H9 (cell line): ENCODE measurements at regions not wholly inside any gene's neighbourhood (a gene's known extent, or its start where the extent isn't known, plus 50 kb on each side); places are given as distances from the start of the nearest gene placed in this dataset.

ENCODE experiments used
- DNase-seq: peaks from one replicate; pipeline ENCODE4 v3.0.0-alpha.2; 2017
- H2AFZ ChIP-seq: one replicate; pipeline ENCODE4 v1.6.1; 2013; ENCODE audit warnings: mild to moderate bottlenecking, low read length, control low read depth, moderate library complexity
- H2AK5ac ChIP-seq: 2 replicates; pipeline ENCODE4 v1.6.1; 2013; ENCODE audit warnings: low read length, control low read depth, mixed read lengths; ENCODE audit not compliant: insufficient read length
- H2BK120ac ChIP-seq: one replicate; pipeline ENCODE4 v1.6.1; 2013; ENCODE audit warnings: low read depth, mild to moderate bottlenecking, low read length, control low read depth, inconsistent platforms; ENCODE audit not compliant: poor library complexity, severe bottlenecking
- H2BK12ac ChIP-seq: 2 replicates; pipeline ENCODE4 v1.6.1; 2013; ENCODE audit warnings: low read length, control low read depth, mixed read lengths, low read depth; ENCODE audit not compliant: insufficient read length
- H2BK15ac ChIP-seq: 2 replicates; pipeline ENCODE4 v1.6.1; 2013; ENCODE audit warnings: low read depth, low read length, control low read depth
- H2BK20ac ChIP-seq: one replicate; pipeline ENCODE4 v1.6.1; 2013; ENCODE audit warnings: low read depth, mild to moderate bottlenecking, low read length, control low read depth, inconsistent platforms; ENCODE audit not compliant: poor library complexity, severe bottlenecking
- H2BK5ac ChIP-seq: 2 replicates; pipeline ENCODE4 v1.6.1; 2013; ENCODE audit warnings: low read length, control low read depth, mixed read lengths; ENCODE audit not compliant: insufficient read length
- H3K14ac ChIP-seq: 2 replicates; pipeline ENCODE4 v1.6.1; 2013; ENCODE audit warnings: low read length, control low read depth; ENCODE audit not compliant: insufficient read depth
- H3K18ac ChIP-seq: 2 replicates; pipeline ENCODE4 v1.6.1; 2013; ENCODE audit warnings: low read depth, mild to moderate bottlenecking, mixed read lengths, low read length, control low read depth; ENCODE audit not compliant: insufficient read length
- H3K23ac ChIP-seq: 2 replicates; pipeline ENCODE4 v1.6.1; 2013; ENCODE audit warnings: low read length, control low read depth, mixed read lengths, low read depth; ENCODE audit not compliant: insufficient read length
- H3K23me2 ChIP-seq: 2 replicates; pipeline ENCODE4 v1.6.1; 2013; ENCODE audit warnings: low read depth, mild to moderate bottlenecking, mixed read lengths, low read length, control low read depth; ENCODE audit not compliant: insufficient read length, poor library complexity, severe bottlenecking
- H3K27ac ChIP-seq: 2 replicates; pipeline ENCODE4 v1.5.1; 2013; ENCODE audit warnings: low read length, control low read depth, mixed read lengths, low read depth; ENCODE audit not compliant: insufficient read length
- H3K27me3 ChIP-seq: 2 replicates; pipeline ENCODE4 v1.6.1; 2013; ENCODE audit warnings: low read length, control low read depth, inconsistent platforms; ENCODE audit not compliant: insufficient read depth
- H3K4ac ChIP-seq: 2 replicates; pipeline ENCODE4 v1.6.1; 2013; ENCODE audit warnings: low read depth, mild to moderate bottlenecking, control low read depth, inconsistent platforms, low read length, moderate library complexity
- H3K4me1 ChIP-seq: 2 replicates; pipeline ENCODE4 v1.6.1; 2013; ENCODE audit warnings: low read length, control low read depth, inconsistent platforms; ENCODE audit not compliant: insufficient read depth
- H3K4me2 ChIP-seq: 2 replicates; pipeline ENCODE4 v1.6.1; 2013; ENCODE audit warnings: low read length, control low read depth, mixed read lengths; ENCODE audit not compliant: insufficient read length, insufficient read depth
- H3K56ac ChIP-seq: 2 replicates; pipeline ENCODE4 v1.6.1; 2013; ENCODE audit warnings: low read depth, mild to moderate bottlenecking, mixed read lengths, low read length, control low read depth; ENCODE audit not compliant: insufficient read length
- H3K79me1 ChIP-seq: 2 replicates; pipeline ENCODE4 v1.6.1; 2013; ENCODE audit warnings: low read depth, mild to moderate bottlenecking, moderate library complexity, low read length, control low read depth, inconsistent platforms; ENCODE audit not compliant: insufficient read depth, poor library complexity, severe bottlenecking
- H3K79me2 ChIP-seq: 2 replicates; pipeline ENCODE4 v1.6.1; 2013; ENCODE audit warnings: low read length, control low read depth, inconsistent platforms; ENCODE audit not compliant: insufficient read depth
- H3K9ac ChIP-seq: 2 replicates; pipeline ENCODE4 v1.6.1; 2013; ENCODE audit warnings: low read length, control low read depth, mixed read lengths; ENCODE audit not compliant: insufficient read length; ENCODE audit errors: extremely low read depth
- H3K9me3 ChIP-seq: one replicate; pipeline ENCODE4 v1.6.1; 2013; ENCODE audit warnings: low read depth, low read length, inconsistent platforms; ENCODE audit not compliant: control insufficient read depth
- H3T11ph ChIP-seq: one replicate; pipeline ENCODE4 v1.6.1; 2013; ENCODE audit warnings: mild to moderate bottlenecking, low read length, control low read depth, inconsistent platforms
- H4K20me1 ChIP-seq: one replicate; pipeline ENCODE4 v1.6.1; 2013; ENCODE audit not compliant: control insufficient read depth, insufficient read length, insufficient read depth
- H4K5ac ChIP-seq: 2 replicates; pipeline ENCODE4 v1.6.1; 2013; ENCODE audit warnings: low read depth, mild to moderate bottlenecking, mixed read lengths, low read length, control low read depth; ENCODE audit not compliant: insufficient read length
- H4K8ac ChIP-seq: replicated peaks from 2 replicates; pipeline ENCODE4 v1.6.1; 2013; ENCODE audit warnings: low read length, control low read depth, mixed read lengths, low read depth; ENCODE audit not compliant: insufficient read length
- H4K91ac ChIP-seq: 2 replicates; pipeline ENCODE4 v1.6.1; 2013; ENCODE audit warnings: low read depth, mild to moderate bottlenecking, moderate library complexity, mixed read lengths, low read length, control low read depth; ENCODE audit not compliant: insufficient read length
- H3K27ac Mint-ChIP-seq, 3 experiments: 2 replicates in 2 of 3; 3 replicates in 1 of 3; pipeline ENCODE4 v1.8.0; 2020 to 2021; ENCODE audit warnings: mixed read lengths in 3 of 3, mild to moderate bottlenecking in 1 of 3, moderate library complexity in 1 of 3
- H3K27me3 Mint-ChIP-seq: 2 replicates; pipeline ENCODE4 v1.8.0; 2021; ENCODE audit warnings: low read depth, mild to moderate bottlenecking, moderate library complexity, mixed read lengths
- H3K36me3 Mint-ChIP-seq, 3 experiments: 2 replicates in 2 of 3; 3 replicates in 1 of 3; pipeline ENCODE4 v1.8.0; 2020 to 2021; ENCODE audit warnings: low read depth in 3 of 3, mixed read lengths in 3 of 3; ENCODE audit not compliant: insufficient read depth in 1 of 3
- H3K4me1 Mint-ChIP-seq, 2 experiments: 2 replicates each; pipeline ENCODE4 v1.8.0; 2020; ENCODE audit warnings: mixed read lengths in 2 of 2
- H3K4me3 Mint-ChIP-seq, 2 experiments: 2 replicates in 1 of 2; 3 replicates in 1 of 2; pipeline ENCODE4 v1.8.0; 2020 to 2021; ENCODE audit warnings: mild to moderate bottlenecking in 2 of 2, mixed read lengths in 2 of 2, moderate library complexity in 1 of 2
- H3K9me3 Mint-ChIP-seq, 2 experiments: 2 replicates in 1 of 2; 3 replicates in 1 of 2; pipeline ENCODE4 v1.8.0; 2020; ENCODE audit warnings: mild to moderate bottlenecking in 2 of 2, mixed read lengths in 2 of 2, moderate library complexity in 1 of 2
- TF ChIP-seq, protein P1 (sequence below): fragments of 200-600 bp; sonication (generic); conservative IDR thresholded peaks from 3 replicates; pipeline ENCODE4 v1.8.0; 2021; ENCODE audit warnings: antibody characterized with exemption, mild to moderate bottlenecking

DNA sequence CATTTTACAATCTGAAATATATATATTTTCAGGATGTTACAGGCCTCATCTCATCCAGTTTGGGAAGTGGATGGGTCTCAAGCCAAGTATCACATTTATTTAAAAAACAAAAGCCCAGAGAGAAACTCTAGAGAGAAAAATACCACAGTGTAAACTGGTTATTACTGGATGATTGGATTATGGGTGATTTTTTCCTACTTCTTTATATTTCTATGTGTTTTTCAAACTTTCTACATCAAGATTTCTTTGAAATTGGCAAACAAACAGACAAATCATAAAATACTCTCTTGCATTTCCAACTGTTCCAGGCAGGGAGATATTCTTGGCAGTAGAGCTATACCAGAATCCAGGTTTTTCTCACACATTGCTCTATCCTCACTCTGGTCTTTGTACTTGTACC is 116.0 kb upstream of the SMIM23 start:
- H3K27me3 Mint-ChIP-seq: peaks cover 6% of the 10 kb centered on the region
- H3K4me1 ChIP-seq: no peaks in the 10 kb centered on the region
- no peak overlapping the region for H3K56ac ChIP-seq
- H4K5ac ChIP-seq: no peak overlapping the region
- H3K4me1 Mint-ChIP-seq: peaks cover 15 to 18% of the 10 kb centered on the region in 2 experiments
- no peak overlapping the region for H3K23ac ChIP-seq
- no peaks in the 10 kb centered on the region for H3K9me3 ChIP-seq
- H2BK5ac ChIP-seq: no peak overlapping the region
- H3K79me1 ChIP-seq: no peaks in the 10 kb centered on the region
- DNase-seq: no peak
- H3K27me3 ChIP-seq: no peaks in the 10 kb centered on the region
- H3K79me2 ChIP-seq: no peaks in the 10 kb centered on the region
- peaks cover 0 to 5% of the 10 kb centered on the region in 2 experiments; a peak in 2 of 5 replicates for H3K9me3 Mint-ChIP-seq
- no peak overlapping the region for H2BK120ac ChIP-seq
- no peaks in the 10 kb centered on the region for H4K20me1 ChIP-seq
- no peak overlapping the region for H3K14ac ChIP-seq
- no peak overlapping the region for H2BK12ac ChIP-seq
- TF ChIP-seq, protein P1, sequence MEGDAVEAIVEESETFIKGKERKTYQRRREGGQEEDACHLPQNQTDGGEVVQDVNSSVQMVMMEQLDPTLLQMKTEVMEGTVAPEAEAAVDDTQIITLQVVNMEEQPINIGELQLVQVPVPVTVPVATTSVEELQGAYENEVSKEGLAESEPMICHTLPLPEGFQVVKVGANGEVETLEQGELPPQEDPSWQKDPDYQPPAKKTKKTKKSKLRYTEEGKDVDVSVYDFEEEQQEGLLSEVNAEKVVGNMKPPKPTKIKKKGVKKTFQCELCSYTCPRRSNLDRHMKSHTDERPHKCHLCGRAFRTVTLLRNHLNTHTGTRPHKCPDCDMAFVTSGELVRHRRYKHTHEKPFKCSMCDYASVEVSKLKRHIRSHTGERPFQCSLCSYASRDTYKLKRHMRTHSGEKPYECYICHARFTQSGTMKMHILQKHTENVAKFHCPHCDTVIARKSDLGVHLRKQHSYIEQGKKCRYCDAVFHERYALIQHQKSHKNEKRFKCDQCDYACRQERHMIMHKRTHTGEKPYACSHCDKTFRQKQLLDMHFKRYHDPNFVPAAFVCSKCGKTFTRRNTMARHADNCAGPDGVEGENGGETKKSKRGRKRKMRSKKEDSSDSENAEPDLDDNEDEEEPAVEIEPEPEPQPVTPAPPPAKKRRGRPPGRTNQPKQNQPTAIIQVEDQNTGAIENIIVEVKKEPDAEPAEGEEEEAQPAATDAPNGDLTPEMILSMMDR: no peak
- H2BK15ac ChIP-seq: no peak overlapping the region
- H3K4me3 Mint-ChIP-seq: no peak overlapping the region
- no peak overlapping the region for H3K4me2 ChIP-seq
- no peak overlapping the region for H3T11ph ChIP-seq
- H3K18ac ChIP-seq: no peak overlapping the region
- peaks cover 0 to 4% (median 0%) of the 10 kb centered on the region in 3 experiments; a peak in 2 of 7 replicates for H3K36me3 Mint-ChIP-seq
- no peak overlapping the region for H3K27ac ChIP-seq
- H3K4ac ChIP-seq: no peak overlapping the region
- H3K23me2 ChIP-seq: no peaks in the 10 kb centered on the region
- no peak overlapping the region for H4K8ac ChIP-seq
- no peak overlapping the region for H2AFZ ChIP-seq
- H3K27ac Mint-ChIP-seq: no peak overlapping the region
- no peak overlapping the region for H3K9ac ChIP-seq
- no peak overlapping the region for H2AK5ac ChIP-seq
- no peak overlapping the region for H2BK20ac ChIP-seq
- no peak overlapping the region for H4K91ac ChIP-seq
